HFFc6 (cell line): ENCODE measurements at regions not wholly inside any gene's neighbourhood (a gene's known extent, or its start where the extent isn't known, plus 50 kb on each side); places are given as distances from the start of the nearest gene placed in this dataset.
"Not testable (repeated sequence)": the region's sequence is repeated elsewhere in the genome, so short reads cannot be mapped to it uniquely, and the experiment has no call there.

Source experiments
- DNase-seq: peaks from one replicate; pipeline ENCODE4 v3.0.0-alpha.2; 2018
- H3K27ac Mint-ChIP-seq: 2 replicates; pipeline ENCODE4 v1.8.0; 2020; ENCODE audit warnings: mild to moderate bottlenecking, mixed read lengths
- H3K27me3 Mint-ChIP-seq: 2 replicates; pipeline ENCODE4 v1.8.0; 2021; ENCODE audit warnings: mild to moderate bottlenecking, moderate library complexity, mixed read lengths; ENCODE audit not compliant: insufficient read depth
- H3K36me3 Mint-ChIP-seq: 2 replicates; pipeline ENCODE4 v1.8.0; 2021; ENCODE audit warnings: low read depth, mixed read lengths
- H3K4me1 Mint-ChIP-seq: 2 replicates; pipeline ENCODE4 v1.8.0; 2020; ENCODE audit warnings: low read depth, mixed read lengths
- H3K4me3 Mint-ChIP-seq: 2 replicates; pipeline ENCODE4 v1.8.0; 2020; ENCODE audit warnings: mild to moderate bottlenecking, moderate library complexity, mixed read lengths
- H3K9me3 Mint-ChIP-seq: 2 replicates; pipeline ENCODE4 v1.8.0; 2020; ENCODE audit warnings: mild to moderate bottlenecking, mixed read lengths
- TF ChIP-seq, protein P1 (sequence below): fragments of 200-600 bp; sonication (generic); IDR thresholded peaks from 2 replicates; pipeline ENCODE4 v1.5.0; 2021; ENCODE audit warnings: antibody characterized with exemption, mild to moderate bottlenecking

DNA sequence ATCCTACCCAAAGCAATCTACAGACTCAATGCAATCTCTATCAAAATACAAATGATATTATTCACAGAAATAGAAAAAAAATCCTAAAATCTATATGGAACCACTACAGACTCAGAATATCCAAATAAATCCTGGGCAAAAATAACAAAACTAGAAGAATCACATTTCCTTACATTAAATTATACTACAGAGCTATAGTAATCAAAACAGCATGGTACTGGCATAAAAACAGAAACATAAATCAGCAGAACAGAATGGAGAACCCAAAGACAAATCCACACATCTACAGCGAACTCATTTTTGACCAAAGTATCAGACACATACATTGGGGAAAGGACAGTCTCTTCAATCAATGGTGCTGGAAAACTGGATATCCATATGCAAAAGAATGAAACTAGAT lies 304.1 kb upstream of the FGF13 start:
- no peak for DNase-seq
- no peaks in the 10 kb centered on the region for H3K27me3 Mint-ChIP-seq
- H3K9me3 Mint-ChIP-seq, result peaks cover 11% of the 10 kb centered on the region
- TF ChIP-seq, protein P1, sequence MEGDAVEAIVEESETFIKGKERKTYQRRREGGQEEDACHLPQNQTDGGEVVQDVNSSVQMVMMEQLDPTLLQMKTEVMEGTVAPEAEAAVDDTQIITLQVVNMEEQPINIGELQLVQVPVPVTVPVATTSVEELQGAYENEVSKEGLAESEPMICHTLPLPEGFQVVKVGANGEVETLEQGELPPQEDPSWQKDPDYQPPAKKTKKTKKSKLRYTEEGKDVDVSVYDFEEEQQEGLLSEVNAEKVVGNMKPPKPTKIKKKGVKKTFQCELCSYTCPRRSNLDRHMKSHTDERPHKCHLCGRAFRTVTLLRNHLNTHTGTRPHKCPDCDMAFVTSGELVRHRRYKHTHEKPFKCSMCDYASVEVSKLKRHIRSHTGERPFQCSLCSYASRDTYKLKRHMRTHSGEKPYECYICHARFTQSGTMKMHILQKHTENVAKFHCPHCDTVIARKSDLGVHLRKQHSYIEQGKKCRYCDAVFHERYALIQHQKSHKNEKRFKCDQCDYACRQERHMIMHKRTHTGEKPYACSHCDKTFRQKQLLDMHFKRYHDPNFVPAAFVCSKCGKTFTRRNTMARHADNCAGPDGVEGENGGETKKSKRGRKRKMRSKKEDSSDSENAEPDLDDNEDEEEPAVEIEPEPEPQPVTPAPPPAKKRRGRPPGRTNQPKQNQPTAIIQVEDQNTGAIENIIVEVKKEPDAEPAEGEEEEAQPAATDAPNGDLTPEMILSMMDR, result no peak
- no peaks in the 10 kb centered on the region for H3K4me1 Mint-ChIP-seq
- H3K27ac Mint-ChIP-seq, result no peak overlapping the region
- H3K4me3 Mint-ChIP-seq, result no peak overlapping the region
- no peaks in the 10 kb centered on the region; the same call in 1 of the 2 replicates for H3K36me3 Mint-ChIP-seq

DNA sequence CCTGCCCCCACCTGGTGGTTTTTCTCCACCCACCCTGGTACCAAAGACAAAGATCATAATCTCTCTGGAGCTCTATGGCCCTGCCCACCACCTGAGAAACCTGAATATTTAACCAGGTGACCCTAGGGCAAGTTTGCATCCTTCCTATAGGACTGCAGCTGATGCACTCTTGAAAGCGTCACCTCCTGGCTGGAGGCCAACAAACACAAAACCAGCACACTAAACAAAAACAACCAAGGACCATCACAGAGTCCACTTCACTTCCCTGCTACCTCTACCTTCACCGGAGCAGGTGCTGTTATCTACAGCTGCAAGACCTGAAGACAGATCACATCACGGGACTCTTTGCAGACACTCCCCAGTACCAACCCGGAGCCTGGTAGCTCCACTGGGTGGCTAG lies 296.7 kb upstream of the FGF13 start:
- TF ChIP-seq, protein P1, result no peak
- no peak for DNase-seq
- no peaks in the 10 kb centered on the region for H3K27me3 Mint-ChIP-seq
- no peak overlapping the region for H3K4me3 Mint-ChIP-seq
- no peak overlapping the region for H3K27ac Mint-ChIP-seq
- H3K36me3 Mint-ChIP-seq, result no peaks in the 10 kb centered on the region; the same call in 1 of the 2 replicates
- H3K4me1 Mint-ChIP-seq, result no peaks in the 10 kb centered on the region
- H3K9me3 Mint-ChIP-seq, result peaks cover 28% of the 10 kb centered on the region

DNA sequence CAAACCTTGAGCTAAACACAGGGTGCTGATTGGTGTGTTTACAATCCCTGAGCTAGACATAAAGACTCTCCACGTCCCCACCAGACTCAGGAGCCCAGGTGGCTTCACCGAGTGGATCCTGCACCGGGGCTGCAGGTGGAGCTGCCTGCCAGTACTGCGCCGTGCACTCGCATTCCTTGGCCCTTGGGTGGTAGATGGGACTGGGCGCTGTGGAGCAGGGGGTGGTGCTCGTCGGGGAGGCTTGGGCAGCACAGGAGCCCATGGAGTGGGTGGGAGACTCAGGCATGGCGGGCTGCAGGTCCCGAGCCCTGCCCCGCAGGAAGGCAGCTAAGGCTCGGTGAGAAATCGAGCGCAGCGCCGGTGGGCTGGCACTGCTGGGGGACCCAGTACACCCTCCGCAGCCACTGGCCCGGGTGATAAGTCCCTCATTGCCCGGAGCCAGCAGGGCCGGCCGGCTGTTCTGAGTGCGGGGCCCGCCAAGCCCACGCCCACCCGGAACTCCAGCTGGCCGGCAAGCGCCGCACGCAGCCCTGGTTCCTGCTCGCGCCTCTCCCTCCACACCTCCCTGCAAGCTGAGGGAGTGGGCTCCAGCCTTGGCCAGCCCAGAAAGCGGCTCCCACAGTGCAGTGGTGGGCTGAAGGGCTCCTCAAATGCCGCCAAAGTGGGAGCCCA lies 292.5 kb upstream of the FGF13 start:
- H3K4me1 Mint-ChIP-seq, H3K27me3 Mint-ChIP-seq: not testable (repeated sequence)

DNA sequence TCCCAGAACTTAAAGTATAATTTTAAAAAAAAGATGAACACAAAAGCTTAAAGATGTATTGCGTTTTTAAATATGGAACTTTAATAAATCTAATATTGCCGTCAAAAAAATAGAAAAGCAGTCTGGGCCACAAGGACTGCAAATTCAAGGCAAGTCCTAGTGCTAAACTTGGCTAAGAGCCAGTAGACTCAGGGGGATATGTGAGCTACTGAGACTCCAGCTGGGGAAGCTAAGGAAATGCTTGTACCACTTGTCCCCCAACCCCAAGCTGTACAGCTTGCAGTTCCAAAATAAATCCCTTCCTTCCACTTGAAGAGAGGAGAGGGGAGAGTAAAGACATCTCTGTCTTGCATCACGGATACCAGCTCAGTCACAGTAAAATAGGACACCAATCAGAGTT lies 290.8 kb upstream of the FGF13 start:
- Mint-ChIP-seq H3K4me1 (no peaks in the 10 kb centered on the region), H3K9me3 (peaks cover 4% of the 10 kb centered on the region), H3K27me3 (no peaks in the 10 kb centered on the region), H3K36me3 (peaks cover 3% of the 10 kb centered on the region; the same call in 1 of the 2 replicates), H3K4me3 (no peak overlapping the region), H3K27ac (no peak overlapping the region)
- TF ChIP-seq, protein P1, result no peak
- DNase-seq, result no peak

More for the DNA sequence above, 292.5 kb upstream of the FGF13 start:
- H3K4me3 Mint-ChIP-seq, H3K36me3 Mint-ChIP-seq, DNase-seq, H3K27ac Mint-ChIP-seq: not testable (repeated sequence)
- H3K9me3 Mint-ChIP-seq, result peaks cover 19% of the 10 kb centered on the region

DNA sequence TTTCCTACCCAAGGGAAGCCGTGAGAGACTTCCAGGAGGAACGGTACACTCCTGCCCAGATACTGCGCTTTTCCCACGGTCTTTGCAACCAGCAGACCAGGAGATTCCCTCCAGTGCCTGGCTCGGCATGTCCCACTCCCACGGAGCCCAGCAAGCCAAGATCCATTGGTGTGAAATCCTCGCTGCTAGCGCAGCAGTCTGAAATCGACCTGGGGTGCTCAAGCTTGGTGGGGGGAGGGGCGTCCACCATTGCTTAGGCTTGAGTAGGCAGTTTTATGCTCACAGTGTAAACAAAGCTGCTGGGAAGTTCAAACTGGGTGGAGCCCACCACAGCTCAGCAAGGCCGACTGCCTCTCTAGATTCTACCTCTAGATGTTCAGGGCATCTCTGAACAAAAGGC lies 284.8 kb upstream of the FGF13 start:
- no peak overlapping the region for H3K27ac Mint-ChIP-seq
- H3K9me3 Mint-ChIP-seq, result peaks cover 9% of the 10 kb centered on the region
- H3K27me3 Mint-ChIP-seq, result no peaks in the 10 kb centered on the region
- H3K4me1 Mint-ChIP-seq, result no peaks in the 10 kb centered on the region
- TF ChIP-seq, protein P1, result no peak
- H3K4me3 Mint-ChIP-seq, result no peak overlapping the region
- H3K36me3 Mint-ChIP-seq, result peaks cover 4% of the 10 kb centered on the region; the same call in 1 of the 2 replicates
- DNase-seq, result no peak

DNA sequence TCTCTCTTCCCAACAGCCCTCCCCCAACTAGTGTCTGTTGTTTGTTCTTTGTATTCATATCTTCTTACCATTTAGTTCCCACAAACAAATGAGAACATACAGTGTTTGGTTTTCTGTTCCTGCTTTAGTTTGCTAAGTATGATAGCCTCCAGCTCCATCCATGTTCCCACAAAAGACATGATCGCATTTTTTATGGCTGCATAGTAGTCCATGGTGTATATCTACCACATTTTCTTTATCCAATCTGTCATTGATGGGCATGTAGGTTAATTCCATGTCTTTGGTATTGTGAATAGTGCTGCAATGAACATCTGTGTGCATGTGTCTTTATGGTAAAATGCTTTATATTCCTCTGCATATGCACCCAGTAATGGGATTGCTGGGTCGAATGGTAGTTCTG lies 283.9 kb upstream of the FGF13 start:
- no peaks in the 10 kb centered on the region for H3K27me3 Mint-ChIP-seq
- TF ChIP-seq, protein P1, result no peak
- no peak overlapping the region for H3K27ac Mint-ChIP-seq
- H3K36me3 Mint-ChIP-seq, result peaks cover 4% of the 10 kb centered on the region; the same call in 1 of the 2 replicates
- no peak for DNase-seq
- no peaks in the 10 kb centered on the region for H3K4me1 Mint-ChIP-seq
- no peak overlapping the region for H3K4me3 Mint-ChIP-seq
- peaks cover 9% of the 10 kb centered on the region for H3K9me3 Mint-ChIP-seq

DNA sequence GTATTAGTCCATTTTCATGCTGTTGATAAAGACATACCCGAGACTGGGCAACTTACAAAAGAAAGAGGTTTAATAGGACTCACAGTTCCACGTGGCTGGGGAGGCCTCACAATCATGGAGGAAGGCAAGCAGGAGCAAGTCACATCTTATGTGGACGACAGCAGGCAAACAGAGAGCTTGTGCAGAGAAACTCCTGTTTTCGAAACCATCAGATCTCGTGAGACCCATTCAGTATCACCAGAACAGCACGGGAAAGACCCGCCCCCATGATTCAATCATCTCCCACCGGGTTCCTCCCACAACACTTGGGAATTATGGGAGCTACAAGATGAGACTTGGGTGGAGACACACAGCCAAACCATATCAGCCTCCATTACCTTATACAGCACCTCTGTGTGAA lies 278.9 kb upstream of the FGF13 start:
- not testable (repeated sequence) for H3K4me1 Mint-ChIP-seq, DNase-seq, H3K9me3 Mint-ChIP-seq, H3K27ac Mint-ChIP-seq, H3K27me3 Mint-ChIP-seq, H3K4me3 Mint-ChIP-seq, H3K36me3 Mint-ChIP-seq
